ENCODE measurements at regions not wholly inside any gene's neighbourhood (a gene's known extent, or its start where the extent isn't known, plus 50 kb on each side); places are given as distances from the start of the nearest gene placed in this dataset.
"Not testable (repeated sequence)": the region's sequence is repeated elsewhere in the genome, so short reads cannot be mapped to it uniquely, and the experiment has no call there.

DNA sequence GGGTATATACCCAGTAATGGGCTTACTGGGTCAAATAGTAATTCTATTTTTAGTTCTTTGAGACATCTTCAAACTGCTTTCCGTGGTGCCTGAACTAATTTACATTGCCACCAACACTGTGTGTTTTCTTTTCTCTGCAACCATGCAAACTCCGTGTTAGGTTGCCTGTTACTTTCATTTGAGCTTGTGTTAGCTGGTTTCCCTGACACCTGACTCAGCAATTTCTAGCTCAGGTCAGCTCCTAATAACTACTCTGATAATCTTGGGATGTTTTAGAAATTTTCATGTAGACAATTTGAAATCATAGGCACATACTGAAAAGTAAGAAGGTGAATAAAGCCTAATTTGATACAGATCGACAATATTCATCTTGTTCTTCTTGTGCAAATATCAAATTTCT is 132.3 kb downstream of the ADCYAP1 start:
- DNase-seq (ENCODE audit: insufficient read length, low spot score) (no peak), FAIRE-seq (no peak)

DNA sequence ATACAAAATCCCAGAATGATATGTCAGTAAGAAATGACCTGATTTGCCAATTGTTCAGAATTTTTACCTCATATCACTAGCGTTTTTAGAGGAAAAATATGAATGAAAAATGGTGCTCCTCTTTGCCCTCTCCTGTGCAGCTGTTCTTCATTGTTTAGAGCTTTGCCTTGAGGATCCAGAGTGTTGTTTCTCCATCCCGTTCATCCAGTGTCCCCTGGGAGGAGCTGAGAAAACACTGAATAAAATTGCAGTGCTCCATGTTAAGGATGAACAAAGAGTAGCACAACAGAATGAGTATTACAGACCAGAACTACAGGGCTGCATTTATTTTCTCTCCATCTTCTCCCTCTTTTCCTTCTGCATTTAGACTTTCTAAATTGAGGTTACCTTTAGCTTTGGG is 133.1 kb downstream of the ADCYAP1 start:
- FAIRE-seq (no peak), DNase-seq (ENCODE audit: insufficient read length, low spot score) (no peak)

DNA sequence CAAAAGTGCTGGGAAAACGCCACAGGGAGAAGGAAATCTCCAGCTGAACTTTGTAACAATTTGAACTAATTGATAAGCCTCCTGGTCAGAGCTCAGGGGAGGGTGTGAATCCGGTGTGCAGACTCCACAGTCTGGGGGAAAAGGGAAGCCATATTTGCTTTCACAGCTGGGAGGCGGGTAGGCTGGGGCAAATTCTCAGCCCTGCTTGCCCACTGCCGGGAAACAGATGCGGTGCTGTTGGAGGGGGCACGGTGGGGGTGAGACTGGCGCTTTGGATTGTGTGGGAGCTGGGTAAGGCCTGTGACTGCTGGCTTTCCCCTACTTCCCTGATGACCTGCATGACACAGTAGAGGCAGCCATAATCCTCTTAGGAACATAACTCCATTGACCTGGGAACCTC is 134.8 kb downstream of the ADCYAP1 start:
- no peak for FAIRE-seq
- no peak for DNase-seq (ENCODE audit: insufficient read length, low spot score)

GRCh38 chr18:1043039-1043438 is 138.4 kb downstream of the ADCYAP1 start:
- FAIRE-seq; DNase-seq (ENCODE audit: insufficient read length, low spot score): not testable (repeated sequence)

DNA sequence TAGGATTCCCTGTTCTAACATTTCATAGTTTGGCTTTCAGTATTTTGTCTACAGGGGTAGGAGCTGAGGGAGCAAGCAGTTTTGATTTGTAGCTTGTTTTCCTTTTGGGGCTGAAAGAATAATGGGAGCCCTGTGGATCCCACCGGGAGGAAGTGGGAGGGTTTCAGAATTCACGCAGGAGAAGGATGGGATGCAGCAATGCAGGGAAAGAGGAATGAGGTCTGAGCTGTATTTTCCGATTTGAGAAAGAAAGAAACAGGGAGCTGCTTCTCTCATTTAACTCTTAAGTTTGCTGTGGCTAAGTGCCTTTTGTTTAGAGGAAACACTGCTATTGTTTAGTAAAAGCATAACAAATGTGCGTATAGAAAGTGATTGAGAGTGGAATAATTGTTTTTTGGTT is 141.0 kb downstream of the ADCYAP1 start:
- no peak for DNase-seq (ENCODE audit: insufficient read length, low spot score)
- no peak for FAIRE-seq

DNA sequence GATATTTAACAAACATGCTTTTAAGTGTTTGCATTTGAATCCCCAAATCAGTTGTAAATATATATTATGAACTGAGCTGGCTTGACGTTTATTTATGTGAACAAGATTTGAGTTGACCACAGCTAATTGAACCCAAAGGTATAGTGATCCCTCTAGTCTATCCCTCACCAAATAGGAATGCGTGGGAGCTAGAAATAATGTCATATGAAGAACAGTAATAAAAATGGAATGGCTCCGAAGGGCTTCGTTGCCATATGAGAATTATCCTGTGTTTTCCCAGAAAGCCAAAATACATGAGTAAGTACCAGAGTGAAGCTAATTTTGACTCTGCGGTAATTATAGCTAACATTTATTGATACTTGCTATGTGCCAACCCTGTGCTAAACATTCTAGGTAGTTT is 142.7 kb downstream of the ADCYAP1 start:
- DNase-seq (ENCODE audit: insufficient read length, low spot score): no peak
- FAIRE-seq: no peak

GRCh38 chr18:1048032-1048431 is 143.4 kb downstream of the ADCYAP1 start:
- FAIRE-seq (no peak), DNase-seq (ENCODE audit: insufficient read length, low spot score) (no peak)

GRCh38 chr18:1049173-1049572 is 144.5 kb downstream of the ADCYAP1 start:
- DNase-seq (ENCODE audit: insufficient read length, low spot score): no peak
- no peak for FAIRE-seq

- DNase-seq (ENCODE audit: insufficient read length, low spot score): no peak
- no peak for FAIRE-seq
Observed at GRCh38 chr18:1050012-1050657, 145.5 kb downstream of the ADCYAP1 start.

DNA sequence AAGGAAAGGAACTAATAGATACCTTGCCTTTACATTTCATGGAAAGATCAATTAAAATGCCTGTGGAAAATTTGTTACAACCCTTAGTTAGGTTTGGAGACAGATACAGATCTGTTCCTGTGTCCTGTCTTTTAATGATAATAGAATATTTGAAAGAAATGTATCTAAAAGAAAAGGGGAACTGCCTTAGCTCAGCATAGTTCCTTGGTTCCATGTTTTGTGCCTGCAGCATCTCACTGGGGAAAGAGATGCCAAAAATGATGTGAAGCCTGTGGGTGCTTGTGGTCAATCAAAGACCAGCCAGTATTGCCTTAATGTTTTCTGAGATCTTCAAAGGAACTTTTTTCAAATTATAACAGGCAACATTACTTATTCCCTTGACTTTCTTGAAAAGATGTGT is 147.6 kb downstream of the ADCYAP1 start:
- FAIRE-seq: no peak
- no peak for DNase-seq (ENCODE audit: insufficient read length, low spot score)

GRCh38 chr18:1053331-1054315 is 149.0 kb downstream of the ADCYAP1 start:
- FAIRE-seq (no peak), DNase-seq (ENCODE audit: insufficient read length, low spot score) (no peak)

DNA sequence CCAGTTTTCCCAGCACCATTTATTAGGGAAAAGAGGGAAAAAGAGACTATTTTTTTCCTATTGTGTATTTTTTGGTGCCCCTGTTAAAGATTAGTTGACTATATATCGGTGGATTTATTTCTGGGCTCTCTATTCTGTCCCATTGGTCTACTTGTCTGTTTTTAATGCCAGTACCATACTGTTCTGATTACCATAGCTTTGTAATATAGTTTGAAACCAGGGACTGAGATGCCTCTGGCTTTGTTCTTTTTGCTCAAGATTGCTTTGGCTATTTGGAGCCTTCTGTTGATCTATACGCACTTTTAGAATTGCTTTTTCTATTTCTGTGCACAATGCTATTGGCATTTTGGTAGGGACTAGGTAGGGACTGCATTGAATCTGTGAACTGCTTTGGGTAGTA is 151.7 kb downstream of the ADCYAP1 start:
- FAIRE-seq: no peak
- DNase-seq (ENCODE audit: insufficient read length, low spot score): no peak

DNA sequence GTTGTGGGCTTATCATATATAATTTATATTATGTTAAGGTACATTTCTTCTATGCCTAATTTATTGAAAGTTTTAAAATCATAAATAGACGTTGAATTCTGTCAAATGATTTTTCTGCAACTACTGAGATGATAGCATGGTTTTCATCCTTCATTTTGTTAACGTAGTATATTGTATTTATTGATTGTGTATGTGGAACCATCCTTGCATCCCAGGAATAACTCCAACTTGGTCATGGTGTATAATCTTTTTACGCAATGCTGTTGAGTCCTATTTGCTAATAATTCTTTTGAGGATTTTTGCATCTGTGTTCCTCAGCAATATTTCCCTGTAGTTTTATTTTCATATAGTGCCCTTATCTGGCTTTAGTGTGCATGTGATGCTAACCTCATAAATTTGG is 152.7 kb downstream of the ADCYAP1 start:
- no peak for DNase-seq (ENCODE audit: insufficient read length, low spot score)
- no peak for FAIRE-seq

DNA sequence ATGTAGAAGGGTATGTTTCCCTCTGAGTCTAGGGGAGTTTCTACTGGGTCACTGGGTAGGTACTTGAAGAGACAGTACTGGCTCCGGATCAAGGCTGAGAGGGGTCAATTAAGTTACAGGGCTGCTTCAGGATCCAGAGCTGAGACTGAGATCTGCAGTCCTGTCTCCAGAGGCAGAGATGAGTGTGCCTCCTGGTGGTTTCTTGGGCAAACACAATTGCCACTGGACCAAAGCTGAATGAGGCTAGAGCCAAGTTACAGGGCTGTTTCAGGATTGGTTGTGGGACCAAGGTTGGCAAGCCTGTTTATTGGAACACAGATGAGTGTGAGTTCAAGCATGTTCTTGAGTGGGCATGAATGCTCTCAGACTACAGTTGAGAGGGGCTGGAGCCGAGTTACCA is 157.9 kb downstream of the ADCYAP1 start:
- no peak for FAIRE-seq
- no peak for DNase-seq (ENCODE audit: insufficient read length, low spot score)

DNA sequence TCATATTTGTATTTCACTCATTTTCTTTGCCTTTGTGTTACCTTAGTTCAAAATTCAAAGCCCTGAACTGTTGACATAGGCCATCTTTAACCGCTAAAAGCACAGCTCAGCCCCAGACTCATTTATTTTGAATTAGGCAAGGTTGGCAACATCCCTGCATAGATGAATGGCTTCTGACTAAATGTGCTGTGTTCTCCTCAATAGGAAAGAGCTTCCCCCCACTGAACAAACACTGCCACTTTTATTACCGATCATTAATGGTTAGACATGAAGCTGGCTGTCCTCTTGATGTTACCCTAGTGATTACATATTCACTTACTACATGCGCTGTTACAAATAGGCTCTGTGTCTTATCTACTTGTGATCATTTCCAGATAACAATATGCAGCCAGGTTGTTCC is 170.7 kb downstream of the ADCYAP1 start:
- DNase-seq (ENCODE audit: insufficient read length, low spot score) (no peak), FAIRE-seq (no peak)

DNA sequence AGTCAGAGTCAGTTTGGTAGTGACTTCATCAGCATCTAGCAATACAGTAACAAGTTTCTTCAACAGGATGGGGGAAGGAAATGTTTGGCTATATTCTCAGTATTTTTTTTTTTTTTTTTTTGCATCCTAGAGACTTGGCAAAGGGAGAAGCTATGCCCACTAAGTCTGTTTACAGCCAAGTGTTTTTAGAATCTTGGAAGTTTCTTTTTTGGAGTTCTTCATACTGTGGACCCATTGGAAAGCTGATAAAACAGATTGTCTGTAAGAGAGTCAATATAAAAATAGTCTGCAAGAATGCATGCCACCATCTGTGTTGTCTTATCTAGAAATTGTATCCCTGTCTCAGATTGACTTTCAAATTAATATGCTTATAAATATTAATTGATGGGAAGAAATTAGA is 171.2 kb downstream of the ADCYAP1 start:
- FAIRE-seq (no peak), DNase-seq (ENCODE audit: insufficient read length, low spot score) (no peak)

DNA sequence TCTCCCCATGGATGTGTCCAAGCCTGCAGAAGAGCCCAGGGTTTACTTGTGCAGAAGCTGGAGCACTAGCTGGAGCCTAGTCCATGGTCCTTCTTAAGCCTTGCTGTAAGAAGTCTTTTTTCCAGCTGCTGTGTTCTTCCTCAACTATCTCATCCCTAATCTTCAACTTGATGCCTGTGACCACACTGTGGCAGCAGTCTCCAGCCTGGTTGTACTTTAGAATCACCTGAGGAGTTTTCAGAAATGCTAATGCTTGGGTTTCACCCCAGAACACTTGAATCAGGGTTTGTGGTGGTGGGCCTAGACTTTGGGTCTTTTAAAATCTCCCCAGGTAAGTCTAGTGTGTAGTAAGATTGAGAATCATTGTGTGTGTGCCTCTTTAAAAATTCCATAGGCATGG is 173.6 kb downstream of the ADCYAP1 start:
- no peak for DNase-seq (ENCODE audit: insufficient read length, low spot score)
- no peak for FAIRE-seq

DNA sequence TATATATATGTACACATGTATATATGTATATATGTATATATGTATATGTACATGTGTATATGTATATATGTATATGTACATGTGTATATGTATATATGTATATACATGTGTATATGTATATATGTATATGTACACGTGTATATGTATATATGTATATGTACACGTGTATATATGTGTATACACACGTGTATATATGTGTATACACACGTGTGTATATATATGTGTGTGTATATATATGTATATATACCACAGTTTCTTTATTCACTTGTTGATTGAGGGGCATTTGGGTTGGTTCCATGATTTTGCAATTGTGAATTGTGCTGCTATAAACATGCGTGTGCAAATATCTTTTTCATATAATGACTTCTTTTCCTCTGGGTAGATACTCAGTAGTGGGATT is 179.0 kb downstream of the ADCYAP1 start:
- DNase-seq (ENCODE audit: insufficient read length, low spot score); FAIRE-seq: not testable (repeated sequence)

- no peak for FAIRE-seq
Observed at GRCh38 chr18:1090758-1091157, 186.1 kb downstream of the ADCYAP1 start.

GRCh38 chr18:1092228-1092627 is 187.6 kb downstream of the ADCYAP1 start:
- FAIRE-seq: no peak
- no peak for DNase-seq (ENCODE audit: insufficient read length, low spot score)

More at GRCh38 chr18:1090758-1091157, 186.1 kb downstream of the ADCYAP1 start:
- no peak for DNase-seq (ENCODE audit: insufficient read length, low spot score)

DNA sequence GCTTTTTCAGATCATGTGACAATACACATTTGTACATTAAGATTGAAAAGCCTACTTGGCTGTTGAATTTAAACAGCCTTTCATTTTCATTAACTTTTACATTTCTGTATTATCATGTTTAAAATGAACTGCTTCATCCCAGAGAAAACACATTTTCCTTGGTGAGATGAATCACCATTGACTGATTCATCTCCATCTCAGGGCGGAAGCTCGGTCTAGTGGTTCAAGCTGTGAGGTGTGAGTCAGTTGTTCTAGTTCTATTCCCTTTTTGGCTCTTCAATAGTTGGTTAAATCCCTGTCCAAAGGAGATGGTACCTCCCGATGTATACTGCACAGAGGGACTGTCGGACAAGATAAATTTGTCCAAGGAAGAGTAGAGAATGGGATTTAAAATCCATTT is 189.7 kb downstream of the ADCYAP1 start:
- FAIRE-seq: no peak
- DNase-seq (ENCODE audit: insufficient read length, low spot score): no peak
